ENCODE measurements at regions not wholly inside any gene's neighbourhood (a gene's known extent, or its start where the extent isn't known, plus 50 kb on each side); places are given as distances from the start of the nearest gene placed in this dataset.

DNA sequence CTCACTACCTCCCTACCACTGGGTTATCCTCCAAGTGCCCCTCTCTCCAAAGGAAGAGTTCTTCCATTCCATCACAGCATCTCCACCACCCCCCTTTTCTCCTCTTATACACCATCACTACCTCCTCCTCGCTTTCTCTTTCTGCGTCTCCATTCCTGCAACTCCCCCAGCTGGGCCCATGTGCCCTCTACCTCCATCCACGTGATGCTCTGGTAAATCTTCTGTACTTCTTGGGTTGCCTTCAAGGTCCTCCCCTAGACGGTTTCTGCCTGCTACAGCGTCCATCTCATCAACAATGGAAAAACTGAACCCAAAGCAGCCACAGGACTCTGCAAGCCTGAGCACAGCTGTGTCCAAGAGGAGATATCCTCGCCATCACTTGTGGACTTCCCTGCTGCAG is 129.5 kb upstream of the SLCO3A1 start:
- Histone ChIP-seq H3K4me1 (no peaks in the 10 kb centered on the region), H3K36me3 (no peaks in the 10 kb centered on the region), H3K27ac (no peak overlapping the region), H3K27me3 (ENCODE audit: low read depth) (no peaks in the 10 kb centered on the region), H3K4me3 (no peak overlapping the region), H3K9me3 (no peaks in the 10 kb centered on the region)
- DNase-seq (no peak), ATAC-seq (no peak)
- intact Hi-C loops (cut with DNase I): no loop called here
- TF ChIP-seq, protein P1, sequence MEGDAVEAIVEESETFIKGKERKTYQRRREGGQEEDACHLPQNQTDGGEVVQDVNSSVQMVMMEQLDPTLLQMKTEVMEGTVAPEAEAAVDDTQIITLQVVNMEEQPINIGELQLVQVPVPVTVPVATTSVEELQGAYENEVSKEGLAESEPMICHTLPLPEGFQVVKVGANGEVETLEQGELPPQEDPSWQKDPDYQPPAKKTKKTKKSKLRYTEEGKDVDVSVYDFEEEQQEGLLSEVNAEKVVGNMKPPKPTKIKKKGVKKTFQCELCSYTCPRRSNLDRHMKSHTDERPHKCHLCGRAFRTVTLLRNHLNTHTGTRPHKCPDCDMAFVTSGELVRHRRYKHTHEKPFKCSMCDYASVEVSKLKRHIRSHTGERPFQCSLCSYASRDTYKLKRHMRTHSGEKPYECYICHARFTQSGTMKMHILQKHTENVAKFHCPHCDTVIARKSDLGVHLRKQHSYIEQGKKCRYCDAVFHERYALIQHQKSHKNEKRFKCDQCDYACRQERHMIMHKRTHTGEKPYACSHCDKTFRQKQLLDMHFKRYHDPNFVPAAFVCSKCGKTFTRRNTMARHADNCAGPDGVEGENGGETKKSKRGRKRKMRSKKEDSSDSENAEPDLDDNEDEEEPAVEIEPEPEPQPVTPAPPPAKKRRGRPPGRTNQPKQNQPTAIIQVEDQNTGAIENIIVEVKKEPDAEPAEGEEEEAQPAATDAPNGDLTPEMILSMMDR (IDR thresholded peaks at IDR 0.05): no peak

DNA sequence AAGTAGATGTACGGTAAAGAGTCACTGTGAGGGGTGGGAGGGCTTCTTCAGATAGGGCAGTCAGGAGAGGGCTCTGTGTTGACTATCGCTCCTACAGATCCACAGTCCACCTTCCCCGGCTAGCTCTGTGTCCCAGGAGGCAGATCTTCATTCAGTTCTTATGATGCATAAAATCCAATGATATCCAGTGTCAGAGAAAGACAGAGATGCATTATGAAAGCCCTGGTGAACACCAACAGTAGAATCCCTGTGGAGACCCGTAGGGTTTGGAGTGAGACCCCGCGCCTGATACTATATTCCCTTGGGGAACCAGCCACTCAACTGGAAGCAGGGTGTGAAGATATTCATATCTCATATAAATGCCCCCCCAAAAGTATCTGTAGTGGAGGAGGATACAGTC is 119.8 kb upstream of the SLCO3A1 start:
- intact Hi-C loops (cut with DNase I): no loop called here
- Histone ChIP-seq H3K36me3 (no peaks in the 10 kb centered on the region), H3K4me1 (no peaks in the 10 kb centered on the region), H3K27ac (no peak overlapping the region), H3K27me3 (ENCODE audit: low read depth) (peaks cover 4% of the 10 kb centered on the region), H3K4me3 (no peak overlapping the region), H3K9me3 (no peaks in the 10 kb centered on the region)
- TF ChIP-seq, protein P1 (IDR thresholded peaks at IDR 0.05): no peak
- DNase-seq (no peak), ATAC-seq (no peak)

DNA sequence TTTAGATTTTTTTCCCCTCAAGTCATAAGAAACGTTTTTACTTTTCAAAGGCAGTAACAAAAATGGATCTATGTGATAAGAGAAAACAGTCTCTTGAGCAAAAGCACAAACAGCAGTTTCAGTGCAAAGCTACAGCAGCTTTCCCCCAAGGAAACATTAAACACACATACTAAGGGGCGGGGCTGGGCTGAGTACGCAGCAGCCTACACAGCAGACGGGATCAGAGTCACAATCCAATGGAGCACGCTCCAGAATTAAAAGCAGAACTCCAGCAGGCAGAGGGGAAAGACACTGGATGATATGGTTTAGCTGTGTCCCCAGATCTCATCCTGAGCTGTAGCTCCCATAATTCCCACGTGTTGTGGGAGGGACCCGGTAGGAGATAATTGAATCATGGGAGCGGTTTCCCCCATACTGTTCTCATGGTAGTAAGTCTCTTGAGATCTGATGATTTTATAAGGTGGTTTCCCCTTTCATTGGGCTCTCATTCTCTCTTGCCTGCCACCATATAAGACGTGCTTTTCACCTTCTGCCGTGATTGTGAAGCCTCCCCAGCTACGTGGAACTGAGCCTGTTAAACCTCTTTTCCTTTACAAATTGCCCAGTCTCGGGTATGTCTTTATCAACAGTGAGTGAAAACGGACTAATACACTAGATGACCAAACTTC is 116.2 kb upstream of the SLCO3A1 start:
- DNase-seq (no peak), ATAC-seq (no peak)
- Histone ChIP-seq H3K27ac (no peak overlapping the region), H3K36me3 (no peaks in the 10 kb centered on the region), H3K27me3 (ENCODE audit: low read depth) (no peaks in the 10 kb centered on the region), H3K9me3 (no peaks in the 10 kb centered on the region), H3K4me1 (no peaks in the 10 kb centered on the region), H3K4me3 (no peak overlapping the region)
- intact Hi-C loops (cut with DNase I): no loop called here
- TF ChIP-seq, protein P1 (IDR thresholded peaks at IDR 0.05): no peak

DNA sequence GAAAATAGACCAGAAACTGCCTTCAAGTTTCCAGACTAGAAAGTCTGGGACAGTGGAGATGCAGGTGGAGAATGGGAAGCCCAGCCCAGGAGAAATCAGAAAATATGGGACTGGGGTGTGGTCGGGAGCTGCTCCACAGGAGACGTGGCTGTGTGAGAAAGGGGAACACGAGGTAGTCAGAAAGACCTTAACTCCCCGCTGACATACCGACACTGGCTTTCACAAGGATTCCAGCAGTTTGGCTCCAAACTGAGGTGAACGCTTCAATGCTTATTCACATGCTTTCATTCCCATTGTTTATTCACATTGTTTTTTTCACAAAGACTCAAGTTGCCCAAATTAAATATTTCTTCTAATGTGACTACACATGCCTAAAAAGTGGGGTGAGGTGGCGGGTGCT is 111.5 kb upstream of the SLCO3A1 start:
- intact Hi-C loops (cut with DNase I): no loop called here
- no peaks in the 10 kb centered on the region for H3K9me3 ChIP-seq
- no peaks in the 10 kb centered on the region for H3K4me1 ChIP-seq
- no peak for DNase-seq
- no peak overlapping the region for H3K4me3 ChIP-seq
- ATAC-seq: no peak
- H3K36me3 ChIP-seq: no peaks in the 10 kb centered on the region
- H3K27me3 ChIP-seq (ENCODE audit: low read depth): no peaks in the 10 kb centered on the region
- H3K27ac ChIP-seq: no peak overlapping the region
- TF ChIP-seq, protein P1 (IDR thresholded peaks at IDR 0.05): no peak

DNA sequence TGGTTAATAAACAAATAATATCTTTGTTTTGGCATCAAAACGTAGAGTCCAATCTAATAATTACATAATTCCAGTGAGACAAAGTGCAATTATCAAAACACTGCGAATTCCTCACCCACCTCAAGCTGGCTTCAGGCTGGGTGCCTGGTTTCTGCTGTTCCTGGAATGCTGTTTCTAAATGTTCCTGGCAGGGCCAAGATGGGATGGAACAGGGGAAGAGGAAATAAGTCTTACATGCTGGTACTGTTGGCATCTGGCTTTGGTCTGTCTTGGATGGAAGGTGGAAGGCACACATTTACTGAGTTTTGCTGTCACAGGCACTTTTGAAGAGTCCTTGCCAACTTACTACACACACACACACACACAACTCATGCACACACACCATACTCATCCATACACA is 101.9 kb upstream of the SLCO3A1 start:
- no peak for DNase-seq

More for the DNA sequence above, 101.9 kb upstream of the SLCO3A1 start:
- Histone ChIP-seq H3K27ac (no peak overlapping the region), H3K27me3 (ENCODE audit: low read depth) (no peaks in the 10 kb centered on the region), H3K4me1 (no peaks in the 10 kb centered on the region), H3K4me3 (no peak overlapping the region), H3K9me3 (no peaks in the 10 kb centered on the region), H3K36me3 (no peaks in the 10 kb centered on the region)
- intact Hi-C loops (cut with DNase I): no loop called here
- TF ChIP-seq, protein P1 (IDR thresholded peaks at IDR 0.05): no peak
- no peak for ATAC-seq

Data from lower lobe of right lung (tissue), 2 donors.